ENCODE measurements at regions not wholly inside any gene's neighbourhood (a gene's known extent, or its start where the extent isn't known, plus 50 kb on each side); places are given as distances from the start of the nearest gene placed in this dataset.
"Not testable (repeated sequence)": the region's sequence is repeated elsewhere in the genome, so short reads cannot be mapped to it uniquely, and the experiment has no call there.

DNA sequence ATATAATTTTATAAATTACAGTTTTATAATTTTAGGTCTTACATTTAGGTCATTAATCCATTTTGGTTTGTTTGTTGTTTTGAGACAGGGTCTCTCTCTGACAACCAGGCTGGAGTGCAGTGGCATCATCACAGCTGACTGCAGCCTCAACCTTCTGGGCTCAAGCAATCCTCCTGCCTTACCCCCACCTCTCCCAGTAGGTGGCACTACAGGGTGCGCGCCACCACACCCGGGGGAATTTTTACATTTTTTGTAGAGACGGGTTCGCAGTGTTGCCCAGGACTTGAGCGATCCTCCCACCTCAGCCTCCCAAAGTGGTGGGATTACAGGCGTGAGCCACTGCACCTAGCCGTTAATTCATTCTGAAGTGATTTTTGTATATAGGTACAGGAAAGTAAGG lies 187.0 kb upstream of the ZNF658 start:
- H3K36me3 ChIP-seq (replicated peaks in 1 of 2); H3K27me3 ChIP-seq; H3K4me3 ChIP-seq; H3K27ac ChIP-seq; H3K9me3 ChIP-seq (replicated peaks in 1 of 3); DNase-seq; H3K4me1 ChIP-seq (replicated peaks in 1 of 2); intact Hi-C loops (cut with DNase I): not testable (repeated sequence)
- no CpG with 5 or more reads among the region's 8 CpGs for WGBS, 4 donors

DNA sequence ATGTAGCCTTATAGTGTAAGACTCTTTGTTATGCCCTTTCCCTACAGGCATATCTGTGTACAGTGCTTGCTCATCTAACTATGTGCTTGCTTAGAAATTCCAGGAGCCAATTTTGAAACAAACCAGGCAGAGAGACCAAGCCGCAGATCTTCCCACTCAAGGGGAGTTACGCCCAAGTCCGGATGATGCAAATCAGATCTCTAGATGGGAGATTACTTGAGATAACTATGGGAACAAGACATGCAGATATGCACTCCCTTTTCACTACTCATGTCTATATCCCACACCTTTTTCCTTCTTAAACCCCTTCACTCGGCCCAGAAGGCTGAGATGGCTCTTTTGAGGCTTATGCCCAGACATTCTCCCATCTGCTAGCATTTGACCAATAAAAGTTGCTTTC lies 179.7 kb upstream of the ZNF658 start:
- H3K27ac ChIP-seq; H3K36me3 ChIP-seq (replicated peaks in 1 of 2); H3K27me3 ChIP-seq; intact Hi-C loops (cut with DNase I); H3K9me3 ChIP-seq (replicated peaks in 1 of 3); H3K4me1 ChIP-seq (replicated peaks in 1 of 2); H3K4me3 ChIP-seq; DNase-seq: not testable (repeated sequence)
- WGBS, 4 donors: no CpG with 5 or more reads among the region's 4 CpGs

GRCh38 chr9:66727540-66727939 lies 173.0 kb upstream of the ZNF658 start:
- H3K27me3 ChIP-seq; intact Hi-C loops (cut with DNase I); DNase-seq; H3K4me1 ChIP-seq (replicated peaks in 1 of 2); H3K4me3 ChIP-seq; H3K36me3 ChIP-seq (replicated peaks in 1 of 2); H3K27ac ChIP-seq; H3K9me3 ChIP-seq (replicated peaks in 1 of 3): not testable (repeated sequence)

GRCh38 chr9:66736686-66737085 lies 163.8 kb upstream of the ZNF658 start:
- H3K27me3 ChIP-seq; H3K27ac ChIP-seq; H3K36me3 ChIP-seq (replicated peaks in 1 of 2); DNase-seq; H3K9me3 ChIP-seq (replicated peaks in 1 of 3); intact Hi-C loops (cut with DNase I); H3K4me1 ChIP-seq (replicated peaks in 1 of 2); H3K4me3 ChIP-seq: not testable (repeated sequence)

- WGBS, 4 donors: 67 to 89% (median 82%) methylated on average over 1 of the region's 1 CpG
These were observed 162.1 kb upstream of the ZNF658 start for GRCh38 chr9:66738418-66738817.

GRCh38 chr9:66740136-66740535 lies 160.4 kb upstream of the ZNF658 start:
- intact Hi-C loops (cut with DNase I); H3K27ac ChIP-seq; H3K9me3 ChIP-seq (replicated peaks in 1 of 3); H3K4me1 ChIP-seq (replicated peaks in 1 of 2); DNase-seq; H3K36me3 ChIP-seq (replicated peaks in 1 of 2); H3K4me3 ChIP-seq; H3K27me3 ChIP-seq: not testable (repeated sequence)
- WGBS, 4 donors: no CpG with 5 or more reads among the region's 4 CpGs

More at GRCh38 chr9:66738418-66738817, 162.1 kb upstream of the ZNF658 start:
- H3K27ac ChIP-seq; DNase-seq; H3K36me3 ChIP-seq (replicated peaks in 1 of 2); H3K27me3 ChIP-seq; H3K4me3 ChIP-seq; H3K4me1 ChIP-seq (replicated peaks in 1 of 2); H3K9me3 ChIP-seq (replicated peaks in 1 of 3); intact Hi-C loops (cut with DNase I): not testable (repeated sequence)

DNA sequence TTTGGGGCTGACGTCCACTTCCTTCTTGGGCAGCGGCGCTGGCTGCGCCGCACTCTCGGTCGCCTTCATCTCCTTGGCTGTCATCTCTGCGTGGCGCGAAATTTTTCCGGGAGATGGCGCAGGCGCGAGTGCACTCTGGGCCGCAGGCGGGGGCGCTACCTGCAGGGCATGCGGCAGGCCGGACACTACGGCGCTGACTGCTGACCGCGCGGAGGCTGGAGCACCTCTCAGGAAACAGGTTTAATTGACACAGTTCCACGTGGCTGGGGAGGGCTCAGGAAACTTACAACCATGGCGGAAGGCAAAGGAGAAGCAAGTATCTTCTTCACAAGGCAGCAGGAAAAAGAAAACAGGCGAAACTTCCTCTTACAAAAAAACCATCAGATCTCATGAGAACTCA lies 154.7 kb upstream of the ZNF658 start:
- H3K36me3 ChIP-seq (replicated peaks in 1 of 2); H3K4me1 ChIP-seq (replicated peaks in 1 of 2); H3K4me3 ChIP-seq; intact Hi-C loops (cut with DNase I); H3K9me3 ChIP-seq (replicated peaks in 1 of 3); H3K27ac ChIP-seq; H3K27me3 ChIP-seq; DNase-seq: not testable (repeated sequence)
- WGBS, 4 donors: 82 to 89% (median 84%) methylated on average over 13 to 16 of the region's 27 CpGs; no CpG with 5 or more reads in 1 of the 4 donors

DNA sequence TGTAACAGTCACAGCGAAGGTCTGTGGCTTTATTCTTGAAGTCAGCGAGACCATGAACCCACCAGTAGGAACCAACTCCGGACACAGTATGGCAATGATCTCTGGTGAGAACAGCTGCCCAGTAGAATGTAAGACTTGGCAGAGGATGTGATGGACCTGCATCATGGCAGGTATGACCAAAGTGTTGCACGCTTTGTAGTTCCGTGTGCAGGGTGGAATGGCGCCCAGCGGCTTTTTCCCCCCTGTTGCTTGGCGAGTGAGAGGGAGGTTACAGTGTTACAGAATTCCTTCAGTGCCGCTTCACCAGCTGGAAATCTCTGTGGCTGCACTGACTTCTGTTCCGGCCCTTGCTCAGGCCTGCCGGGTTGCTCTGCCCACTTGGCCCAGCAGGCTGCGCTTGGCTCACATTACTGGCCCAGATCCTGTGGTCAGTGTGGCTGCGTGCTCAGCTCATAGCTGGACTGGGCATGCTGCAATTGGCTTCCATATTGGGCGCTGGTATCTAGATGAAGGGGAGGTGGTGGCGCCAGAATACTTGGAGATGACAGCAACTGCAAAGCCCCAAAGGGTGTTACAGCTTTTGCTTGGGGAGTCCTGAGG lies 148.1 kb upstream of the ZNF658 start:
- 83 to 97% (median 88%) methylated on average over 4 to 9 of the region's 15 CpGs for WGBS, 4 donors
- H3K27ac ChIP-seq; H3K9me3 ChIP-seq (replicated peaks in 1 of 3); H3K36me3 ChIP-seq (replicated peaks in 1 of 2); intact Hi-C loops (cut with DNase I); H3K27me3 ChIP-seq; DNase-seq; H3K4me1 ChIP-seq (replicated peaks in 1 of 2); H3K4me3 ChIP-seq: not testable (repeated sequence)

DNA sequence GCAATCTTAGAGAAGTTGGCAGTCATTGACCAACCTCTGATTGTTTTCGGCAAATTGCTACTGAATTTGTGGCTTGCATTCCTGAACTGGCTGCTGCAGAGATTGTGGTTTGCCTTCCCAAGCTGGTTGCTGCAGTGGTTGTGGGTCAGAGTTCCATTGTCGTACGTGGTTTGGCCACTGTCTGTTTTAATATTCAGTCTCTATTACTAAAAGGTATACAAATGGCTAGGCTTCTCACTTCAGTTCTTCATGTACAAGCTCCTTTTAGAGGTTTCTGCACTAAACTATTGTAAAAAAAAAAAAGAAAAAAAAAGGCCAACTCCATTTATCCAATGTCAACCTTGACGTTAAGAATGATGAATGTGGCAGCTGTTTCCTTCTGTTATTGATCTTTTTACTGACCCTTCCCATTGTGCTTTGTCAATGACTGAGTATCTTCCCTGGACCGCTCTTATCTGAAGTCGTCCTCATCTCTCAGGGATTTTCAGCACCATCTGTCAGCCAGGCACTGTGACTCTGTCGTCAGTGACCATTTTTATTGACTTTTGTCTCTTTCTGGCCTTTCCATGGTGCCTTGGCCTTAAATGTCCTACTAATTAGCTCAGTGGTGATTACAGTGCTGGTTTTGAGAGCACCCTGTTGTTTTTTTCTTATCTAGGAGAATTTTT lies 140.6 kb upstream of the ZNF658 start:
- DNase-seq; H3K36me3 ChIP-seq (replicated peaks in 1 of 2); H3K27me3 ChIP-seq; intact Hi-C loops (cut with DNase I); H3K4me1 ChIP-seq (replicated peaks in 1 of 2); H3K9me3 ChIP-seq (replicated peaks in 1 of 3); H3K4me3 ChIP-seq; H3K27ac ChIP-seq: not testable (repeated sequence)
- WGBS, 4 donors: 9 to 15% methylated on average over 2 to 3 of the region's 7 CpGs; no CpG with 5 or more reads in 2 of the 4 donors

- H3K27ac ChIP-seq; H3K36me3 ChIP-seq (replicated peaks in 1 of 2); H3K9me3 ChIP-seq (replicated peaks in 1 of 3); H3K4me3 ChIP-seq; DNase-seq; intact Hi-C loops (cut with DNase I); H3K4me1 ChIP-seq (replicated peaks in 1 of 2); H3K27me3 ChIP-seq: not testable (repeated sequence)
- WGBS, 4 donors: no CpG with 5 or more reads among the region's 3 CpGs
These were observed 135.6 kb upstream of the ZNF658 start for GRCh38 chr9:66764799-66765493.

DNA sequence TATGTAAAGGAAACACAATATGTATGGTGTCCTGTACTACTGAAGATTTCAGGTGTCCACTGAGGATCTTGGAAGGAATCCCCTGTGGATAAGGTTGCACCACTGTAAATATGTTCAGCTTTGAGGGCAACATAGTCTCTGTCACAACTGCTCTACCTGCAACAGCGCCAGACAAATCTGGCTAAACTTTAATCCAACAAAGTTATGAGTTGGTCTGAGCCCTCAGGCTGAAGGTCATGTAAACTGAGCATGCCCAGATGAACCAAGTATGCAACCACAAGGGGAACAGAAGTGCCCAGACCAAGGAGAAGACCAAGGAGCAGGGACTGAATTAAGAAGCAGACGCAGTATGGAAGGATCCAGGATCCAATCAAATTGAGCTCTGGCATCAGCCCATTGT lies 135.0 kb upstream of the ZNF658 start:
- WGBS, 4 donors: no CpG with 5 or more reads among the region's 2 CpGs
- intact Hi-C loops (cut with DNase I); H3K4me1 ChIP-seq (replicated peaks in 1 of 2); H3K36me3 ChIP-seq (replicated peaks in 1 of 2); H3K9me3 ChIP-seq (replicated peaks in 1 of 3); DNase-seq; H3K27me3 ChIP-seq; H3K27ac ChIP-seq; H3K4me3 ChIP-seq: not testable (repeated sequence)

Measured in adrenal gland (tissue), 9 donors.